CD4-positive, alpha-beta T cell (primary cell): ENCODE measurements at regions not wholly inside any gene's neighbourhood (a gene's known extent, or its start where the extent isn't known, plus 50 kb on each side); places are given as distances from the start of the nearest gene placed in this dataset.

Source experiments
- ATAC-seq: fragments of 200-7000 bp; cut with Tn5 transposase; one replicate; pipeline ENCODE4 v1.10.0; 2022; ENCODE audit warnings: mild to moderate bottlenecking; ENCODE audit not compliant: poor library complexity
- CTCF ChIA-PET: fragments of 350-600 bp; sonication (Branson Sonifier 250); formaldehyde crosslinking; loops from one replicate; lab custom pipeline; 2021; ENCODE audit warnings: antibody characterized with exemption, inconsistent platforms; lab: Charles Lee
- POLR2A ChIA-PET: fragments of 350-600 bp; sonication (Branson Sonifier 250); formaldehyde crosslinking; loops from one replicate; lab custom pipeline; 2021; ENCODE audit warnings: antibody characterized with exemption, inconsistent platforms; lab: Charles Lee
- DNase-seq, 14 experiments: peaks; one replicate each; pipeline ENCODE4 v3.0.0-alpha.2; 2013 to 2020; ENCODE audit warnings: mixed read lengths in 2 of 14
- H3K27ac ChIP-seq, 2 donors: one replicate each; pipeline versions ENCODE4 v1.5.1 to v1.7.0; 2013; ENCODE audit warnings: low read length in 2 of 2, low read depth in 1 of 2, mild to moderate bottlenecking in 1 of 2
- H3K27me3 ChIP-seq, 2 experiments: 1 replicate in 1 of 2; 2 replicates in 1 of 2; pipeline versions ENCODE4 v1.6.1 to v1.7.0; 2013; ENCODE audit warnings: low read length in 2 of 2, control low read depth in 1 of 2, mild to moderate bottlenecking in 1 of 2, moderate library complexity in 1 of 2; ENCODE audit not compliant: insufficient read depth in 2 of 2, control insufficient read depth in 1 of 2
- H3K36me3 ChIP-seq: one replicate; pipeline ENCODE4 v1.6.1; 2013; ENCODE audit warnings: low read length, control low read depth; ENCODE audit not compliant: insufficient read depth
- H3K4me1 ChIP-seq: one replicate; pipeline ENCODE4 v1.6.1; 2013; ENCODE audit warnings: low read length, control low read depth; ENCODE audit not compliant: insufficient read depth
- H3K4me3 ChIP-seq: one replicate; pipeline ENCODE4 v1.5.1; 2013; ENCODE audit warnings: mild to moderate bottlenecking, low read length, moderate library complexity
- H3K9me3 ChIP-seq, 2 experiments: 1 replicate in 1 of 2; 2 replicates in 1 of 2; pipeline versions ENCODE4 v1.6.1 to v1.7.0; 2013; ENCODE audit warnings: low read length in 2 of 2, mild to moderate bottlenecking in 2 of 2, control low read depth in 1 of 2, moderate library complexity in 1 of 2; ENCODE audit not compliant: control insufficient read depth in 1 of 2, insufficient read depth in 1 of 2
- H3K27ac Mint-ChIP-seq: one replicate; pipeline ENCODE4 v1.8.0; 2020; ENCODE audit warnings: mixed read lengths
- H3K27me3 Mint-ChIP-seq: one replicate; pipeline ENCODE4 v1.8.0; 2021; ENCODE audit warnings: mixed read lengths
- H3K36me3 Mint-ChIP-seq: one replicate; pipeline ENCODE4 v1.8.0; 2021; ENCODE audit warnings: low read depth, mixed read lengths
- H3K4me1 Mint-ChIP-seq: one replicate; pipeline ENCODE4 v1.8.0; 2021; ENCODE audit warnings: low read depth, mixed read lengths
- H3K4me3 Mint-ChIP-seq: one replicate; pipeline ENCODE4 v1.8.0; 2020; ENCODE audit warnings: mild to moderate bottlenecking, mixed read lengths
- H3K9me3 Mint-ChIP-seq: one replicate; pipeline ENCODE4 v1.8.0; 2020; ENCODE audit warnings: mixed read lengths
- intact Hi-C, 2 experiments: fragments of 100-400 bp; cut with DNase I in 1 of 2; cut with micrococcal nuclease in 1 of 2; formaldehyde crosslinking; loops; one replicate each; pipeline versions ENCODE4 v1.15.1 to v1.9.0; 2023 to 2025; cut with DNase I, micrococcal nuclease
- TF ChIP-seq, protein P1 (sequence below): fragments of 200-600 bp; IDR thresholded peaks from one replicate; pipeline ENCODE4 v1.8.0; 2022; ENCODE audit warnings: antibody characterized with exemption, mild to moderate bottlenecking

DNA sequence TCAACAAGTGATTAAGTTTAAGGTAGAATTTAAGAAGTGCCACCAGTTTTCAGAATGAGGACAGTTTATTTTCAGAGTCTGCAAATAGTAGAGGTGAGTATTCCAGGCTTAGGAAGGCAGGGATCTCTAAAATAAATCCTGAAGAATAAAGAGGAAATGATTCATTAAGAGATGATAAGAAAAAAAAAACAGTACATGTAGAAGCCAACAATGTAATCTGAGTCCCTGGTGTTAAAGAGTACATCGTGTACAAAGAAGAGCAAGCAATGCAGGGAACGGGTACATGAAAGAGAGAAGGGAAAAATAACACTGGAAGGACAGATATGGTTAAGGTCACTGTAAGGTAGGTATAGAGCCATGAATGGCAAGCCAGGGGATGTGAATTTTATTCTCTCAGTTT, 95.2 kb upstream of the FOXG1 start:
- POLR2A ChIA-PET = no interaction called here
- ATAC-seq (no peak), DNase-seq (no peak)
- CTCF ChIA-PET = no interaction called here
- no peaks in the 10 kb centered on the region for H3K27me3 ChIP-seq
- no peaks in the 10 kb centered on the region for H3K36me3 Mint-ChIP-seq
- H3K4me3 ChIP-seq = no peak overlapping the region
- no peaks in the 10 kb centered on the region for H3K4me1 Mint-ChIP-seq
- H3K9me3 Mint-ChIP-seq = peaks cover 15% of the 10 kb centered on the region
- TF ChIP-seq, protein P1, sequence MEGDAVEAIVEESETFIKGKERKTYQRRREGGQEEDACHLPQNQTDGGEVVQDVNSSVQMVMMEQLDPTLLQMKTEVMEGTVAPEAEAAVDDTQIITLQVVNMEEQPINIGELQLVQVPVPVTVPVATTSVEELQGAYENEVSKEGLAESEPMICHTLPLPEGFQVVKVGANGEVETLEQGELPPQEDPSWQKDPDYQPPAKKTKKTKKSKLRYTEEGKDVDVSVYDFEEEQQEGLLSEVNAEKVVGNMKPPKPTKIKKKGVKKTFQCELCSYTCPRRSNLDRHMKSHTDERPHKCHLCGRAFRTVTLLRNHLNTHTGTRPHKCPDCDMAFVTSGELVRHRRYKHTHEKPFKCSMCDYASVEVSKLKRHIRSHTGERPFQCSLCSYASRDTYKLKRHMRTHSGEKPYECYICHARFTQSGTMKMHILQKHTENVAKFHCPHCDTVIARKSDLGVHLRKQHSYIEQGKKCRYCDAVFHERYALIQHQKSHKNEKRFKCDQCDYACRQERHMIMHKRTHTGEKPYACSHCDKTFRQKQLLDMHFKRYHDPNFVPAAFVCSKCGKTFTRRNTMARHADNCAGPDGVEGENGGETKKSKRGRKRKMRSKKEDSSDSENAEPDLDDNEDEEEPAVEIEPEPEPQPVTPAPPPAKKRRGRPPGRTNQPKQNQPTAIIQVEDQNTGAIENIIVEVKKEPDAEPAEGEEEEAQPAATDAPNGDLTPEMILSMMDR = no peak
- no peaks in the 10 kb centered on the region for H3K27me3 Mint-ChIP-seq
- no peak overlapping the region for H3K4me3 Mint-ChIP-seq
- H3K4me1 ChIP-seq = no peaks in the 10 kb centered on the region
- no peaks in the 10 kb centered on the region for H3K36me3 ChIP-seq
- no peak overlapping the region for H3K27ac ChIP-seq
- intact Hi-C loops = no loop called here
- H3K27ac Mint-ChIP-seq = no peak overlapping the region
- peaks cover 0 to 6% of the 10 kb centered on the region in 2 experiments for H3K9me3 ChIP-seq

DNA sequence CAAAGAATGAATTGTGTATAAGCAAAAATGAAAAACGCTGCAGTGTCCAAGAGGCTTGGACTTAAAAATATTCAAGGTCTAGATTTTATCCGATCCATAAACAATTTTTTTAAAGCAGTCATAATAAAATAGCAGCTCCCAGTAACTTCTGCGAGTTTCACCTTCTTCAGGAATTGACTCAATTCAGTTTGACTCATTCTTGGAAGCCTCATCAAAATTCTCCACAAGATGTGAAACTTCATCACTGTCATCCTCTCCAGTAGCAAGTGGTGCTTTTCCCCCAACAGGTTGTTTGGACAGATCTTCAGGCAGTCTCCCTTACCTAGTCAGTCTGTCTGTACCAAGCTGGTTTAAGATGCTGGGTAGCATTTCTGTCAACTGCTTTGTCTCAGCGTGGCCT, 93.5 kb upstream of the FOXG1 start:
- Mint-ChIP-seq H3K27me3 (no peaks in the 10 kb centered on the region), H3K27ac (no peak overlapping the region), H3K9me3 (peaks cover 16% of the 10 kb centered on the region), H3K36me3 (no peaks in the 10 kb centered on the region), H3K4me3 (no peak overlapping the region), H3K4me1 (no peaks in the 10 kb centered on the region)
- intact Hi-C loops = no loop called here
- no peaks in the 10 kb centered on the region for H3K9me3 ChIP-seq
- TF ChIP-seq, protein P1 = no peak
- DNase-seq = no peak
- ChIA-PET POLR2A (no interaction called here), CTCF (no interaction called here)
- no peak for ATAC-seq
- no peak overlapping the region for H3K27ac ChIP-seq
- no peak overlapping the region for H3K4me3 ChIP-seq
- no peaks in the 10 kb centered on the region for H3K27me3 ChIP-seq
- H3K4me1 ChIP-seq = no peaks in the 10 kb centered on the region
- no peaks in the 10 kb centered on the region for H3K36me3 ChIP-seq

DNA sequence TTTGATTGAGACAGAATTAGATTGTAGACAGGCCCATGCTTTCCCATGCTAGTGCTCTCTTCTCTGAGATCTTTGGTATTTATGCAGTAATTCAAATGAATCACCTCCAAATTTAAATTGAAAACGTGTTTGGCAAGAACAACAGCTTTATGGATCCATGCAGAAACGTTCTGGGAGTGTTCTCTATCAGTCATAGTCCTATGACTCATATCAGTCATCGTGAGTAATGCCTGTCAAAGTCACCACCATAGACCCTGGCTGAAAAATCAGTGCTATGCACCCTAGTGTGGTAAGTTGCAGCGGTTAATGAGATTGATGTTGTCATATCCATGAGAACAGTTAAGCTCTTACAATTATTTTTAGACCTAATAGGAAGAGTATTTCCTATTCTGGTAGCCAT, 90.1 kb upstream of the FOXG1 start:
- no peaks in the 10 kb centered on the region for H3K36me3 Mint-ChIP-seq
- no peak for ATAC-seq
- ChIA-PET POLR2A (no interaction called here), CTCF (no interaction called here)
- Histone ChIP-seq H3K27ac (no peak overlapping the region), H3K4me3 (no peak overlapping the region), H3K36me3 (no peaks in the 10 kb centered on the region), H3K4me1 (no peaks in the 10 kb centered on the region), H3K9me3 (no peaks in the 10 kb centered on the region), H3K27me3 (no peaks in the 10 kb centered on the region)
- DNase-seq = no peak
- H3K4me3 Mint-ChIP-seq = no peak overlapping the region
- H3K27ac Mint-ChIP-seq = no peak overlapping the region
- peaks cover 15% of the 10 kb centered on the region for H3K9me3 Mint-ChIP-seq
- intact Hi-C loops = no loop called here
- TF ChIP-seq, protein P1 = no peak
- H3K4me1 Mint-ChIP-seq = no peaks in the 10 kb centered on the region
- no peaks in the 10 kb centered on the region for H3K27me3 Mint-ChIP-seq
